ENCODE measurements at regions not wholly inside any gene's neighbourhood (a gene's known extent, or its start where the extent isn't known, plus 50 kb on each side); places are given as distances from the start of the nearest gene placed in this dataset.

GRCh38 chr9:115210699-115211098 is 92.7 kb upstream of the TNC start:
- H3K4me1 ChIP-seq (ENCODE audit: control insufficient read depth, insufficient read depth, low read length) = no peaks in the 10 kb centered on the region
- no peak overlapping the region for H3K4me3 ChIP-seq (ENCODE audit: low read length)
- H3K9me3 ChIP-seq (ENCODE audit: control insufficient read depth, insufficient read depth, low read length) = no peaks in the 10 kb centered on the region
- Mint-ChIP-seq H3K27ac (no peak overlapping the region), H3K27me3 (ENCODE audit: low read depth in 2 of 2) (peaks cover 11 to 14% of the 10 kb centered on the region in 2 donors), H3K4me3 (no peak overlapping the region), H3K4me1 (no peaks in the 10 kb centered on the region), H3K9me3 (no peaks in the 10 kb centered on the region), H3K36me3 (no peaks in the 10 kb centered on the region)
- 63% methylated on average over 2 of the region's 2 CpGs for WGBS (ENCODE audit: insufficient coverage)
- intact Hi-C loops (cut with micrococcal nuclease) = no loop called here
- peaks cover 2% of the 10 kb centered on the region for H3K27me3 ChIP-seq (ENCODE audit: control insufficient read depth, insufficient read depth, low read length)
- no peaks in the 10 kb centered on the region for H3K36me3 ChIP-seq (ENCODE audit: control insufficient read depth, insufficient read depth, low read length)
- ATAC-seq (no peak), DNase-seq (no peak)
- H3K27ac ChIP-seq (ENCODE audit: low read length) = no peak overlapping the region
- no peak for TF ChIP-seq CTCF (IDR thresholded peaks at IDR 0.05)

GRCh38 chr9:115211413-115212124 is 93.6 kb upstream of the TNC start:
- Mint-ChIP-seq H3K27me3 (ENCODE audit: low read depth in 2 of 2) (peaks cover 14 to 16% of the 10 kb centered on the region in 2 donors), H3K36me3 (no peaks in the 10 kb centered on the region), H3K4me3 (no peak overlapping the region), H3K27ac (no peak overlapping the region), H3K9me3 (no peaks in the 10 kb centered on the region), H3K4me1 (no peaks in the 10 kb centered on the region)
- Histone ChIP-seq H3K36me3 (ENCODE audit: control insufficient read depth, insufficient read depth, low read length) (no peaks in the 10 kb centered on the region), H3K27ac (ENCODE audit: low read length) (no peak overlapping the region), H3K4me1 (ENCODE audit: control insufficient read depth, insufficient read depth, low read length) (no peaks in the 10 kb centered on the region), H3K27me3 (ENCODE audit: control insufficient read depth, insufficient read depth, low read length) (peaks cover 2% of the 10 kb centered on the region), H3K9me3 (ENCODE audit: control insufficient read depth, insufficient read depth, low read length) (no peaks in the 10 kb centered on the region), H3K4me3 (ENCODE audit: low read length) (no peak overlapping the region)
- no peak for TF ChIP-seq CTCF (IDR thresholded peaks at IDR 0.05)
- intact Hi-C loops (cut with micrococcal nuclease) = no loop called here
- WGBS (ENCODE audit: insufficient coverage) = 45% methylated on average over 3 of the region's 3 CpGs
- DNase-seq (no peak), ATAC-seq (no peak)

GRCh38 chr9:115212125-115212605 is 94.2 kb upstream of the TNC start:
- H3K27me3 ChIP-seq (ENCODE audit: control insufficient read depth, insufficient read depth, low read length) = peaks cover 2% of the 10 kb centered on the region
- no peak for TF ChIP-seq CTCF (IDR thresholded peaks at IDR 0.05)
- no peak overlapping the region for H3K27ac Mint-ChIP-seq
- H3K4me1 ChIP-seq (ENCODE audit: control insufficient read depth, insufficient read depth, low read length) = no peaks in the 10 kb centered on the region
- intact Hi-C loops (cut with micrococcal nuclease) = no loop called here
- H3K27ac ChIP-seq (ENCODE audit: low read length) = no peak overlapping the region
- ATAC-seq = no peak
- no peaks in the 10 kb centered on the region for H3K36me3 ChIP-seq (ENCODE audit: control insufficient read depth, insufficient read depth, low read length)
- peaks cover 14 to 16% of the 10 kb centered on the region in 2 donors for H3K27me3 Mint-ChIP-seq (ENCODE audit: low read depth in 2 of 2)
- no peaks in the 10 kb centered on the region for H3K4me1 Mint-ChIP-seq
- no peak for DNase-seq
- H3K9me3 Mint-ChIP-seq = no peaks in the 10 kb centered on the region
- H3K36me3 Mint-ChIP-seq = no peaks in the 10 kb centered on the region
- no peaks in the 10 kb centered on the region for H3K9me3 ChIP-seq (ENCODE audit: control insufficient read depth, insufficient read depth, low read length)
- no peak overlapping the region for H3K4me3 Mint-ChIP-seq
- H3K4me3 ChIP-seq (ENCODE audit: low read length) = no peak overlapping the region

- Mint-ChIP-seq H3K4me1 (no peaks in the 10 kb centered on the region), H3K9me3 (no peaks in the 10 kb centered on the region), H3K27ac (no peak overlapping the region), H3K27me3 (ENCODE audit: low read depth in 2 of 2) (peaks cover 14 to 16% of the 10 kb centered on the region in 2 donors), H3K4me3 (no peak overlapping the region), H3K36me3 (no peaks in the 10 kb centered on the region)
- Histone ChIP-seq H3K4me1 (ENCODE audit: control insufficient read depth, insufficient read depth, low read length) (no peaks in the 10 kb centered on the region), H3K36me3 (ENCODE audit: control insufficient read depth, insufficient read depth, low read length) (no peaks in the 10 kb centered on the region), H3K4me3 (ENCODE audit: low read length) (no peak overlapping the region), H3K27ac (ENCODE audit: low read length) (no peak overlapping the region), H3K27me3 (ENCODE audit: control insufficient read depth, insufficient read depth, low read length) (peaks cover 2% of the 10 kb centered on the region), H3K9me3 (ENCODE audit: control insufficient read depth, insufficient read depth, low read length) (no peaks in the 10 kb centered on the region)
- no peak for TF ChIP-seq CTCF (IDR thresholded peaks at IDR 0.05)
- ATAC-seq (no peak), DNase-seq (no peak)
- 56% methylated on average over 2 of the region's 3 CpGs for WGBS (ENCODE audit: insufficient coverage)
- intact Hi-C loops (cut with micrococcal nuclease) = no loop called here
Measured at GRCh38 chr9:115212832-115213231, 94.9 kb upstream of the TNC start.

Data from natural killer cell (primary cell).